HL-60 (cell line): ENCODE measurements at regions not wholly inside any gene's neighbourhood (a gene's known extent, or its start where the extent isn't known, plus 50 kb on each side); places are given as distances from the start of the nearest gene placed in this dataset.

Experiments
- DNase-seq, 2 experiments: peaks; one replicate each; pipeline ENCODE4 v3.0.0-alpha.2; 2010 to 2020; ENCODE audit warnings: low read depth in 1 of 2, low spot score in 1 of 2
- H3K27ac ChIP-seq: fragments of 250-450 bp; sonication (Bioruptor Pico); replicated peaks from 2 replicates; pipeline ENCODE4 v1.5.1; 2020; ENCODE audit warnings: mild to moderate bottlenecking, moderate library complexity
- H3K27me3 ChIP-seq: fragments of 250-450 bp; sonication (Bioruptor Pico); 2 replicates; pipeline ENCODE4 v1.5.1; 2021; ENCODE audit warnings: mild to moderate bottlenecking, moderate library complexity; ENCODE audit not compliant: insufficient read depth, poor library complexity, severe bottlenecking
- H3K4me3 ChIP-seq: replicated peaks from 2 replicates; pipeline ENCODE4 v1.5.1; 2011; ENCODE audit warnings: mild to moderate bottlenecking, control low read depth, low read length; ENCODE audit not compliant: insufficient read depth
- GABPA ChIP-seq: IDR thresholded peaks from 2 replicates; pipeline ENCODE4 v1.6.1; 2012; ENCODE audit warnings: low read depth
- POLR2AphosphoS5 ChIP-seq: IDR thresholded peaks from 2 replicates; pipeline ENCODE4 v1.6.1; 2012; ENCODE audit warnings: low read depth
- REST ChIP-seq: IDR thresholded peaks from 2 replicates; pipeline ENCODE4 v1.6.1; 2012; ENCODE audit warnings: low read depth; ENCODE audit not compliant: insufficient replicate concordance
- SPI1 ChIP-seq: IDR thresholded peaks from 2 replicates; pipeline ENCODE4 v1.6.1; 2012; ENCODE audit warnings: low read depth, mild to moderate bottlenecking, borderline replicate concordance
- TF ChIP-seq, protein P1 (sequence below): IDR thresholded peaks from one replicate; pipeline ENCODE4 v1.5.1; 2011; ENCODE audit warnings: low read length, control low read depth, inconsistent platforms; ENCODE audit not compliant: insufficient read depth

- TF ChIP-seq REST (no peak), GABPA (no peak), POLR2AphosphoS5 (no peak), SPI1 (no peak)
- TF ChIP-seq, protein P1, sequence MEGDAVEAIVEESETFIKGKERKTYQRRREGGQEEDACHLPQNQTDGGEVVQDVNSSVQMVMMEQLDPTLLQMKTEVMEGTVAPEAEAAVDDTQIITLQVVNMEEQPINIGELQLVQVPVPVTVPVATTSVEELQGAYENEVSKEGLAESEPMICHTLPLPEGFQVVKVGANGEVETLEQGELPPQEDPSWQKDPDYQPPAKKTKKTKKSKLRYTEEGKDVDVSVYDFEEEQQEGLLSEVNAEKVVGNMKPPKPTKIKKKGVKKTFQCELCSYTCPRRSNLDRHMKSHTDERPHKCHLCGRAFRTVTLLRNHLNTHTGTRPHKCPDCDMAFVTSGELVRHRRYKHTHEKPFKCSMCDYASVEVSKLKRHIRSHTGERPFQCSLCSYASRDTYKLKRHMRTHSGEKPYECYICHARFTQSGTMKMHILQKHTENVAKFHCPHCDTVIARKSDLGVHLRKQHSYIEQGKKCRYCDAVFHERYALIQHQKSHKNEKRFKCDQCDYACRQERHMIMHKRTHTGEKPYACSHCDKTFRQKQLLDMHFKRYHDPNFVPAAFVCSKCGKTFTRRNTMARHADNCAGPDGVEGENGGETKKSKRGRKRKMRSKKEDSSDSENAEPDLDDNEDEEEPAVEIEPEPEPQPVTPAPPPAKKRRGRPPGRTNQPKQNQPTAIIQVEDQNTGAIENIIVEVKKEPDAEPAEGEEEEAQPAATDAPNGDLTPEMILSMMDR: no peak
- Histone ChIP-seq H3K4me3 (no peak overlapping the region), H3K27ac (no peak overlapping the region), H3K27me3 (no peaks in the 10 kb centered on the region)
- DNase-seq: no peak
Measured at GRCh38 chr14:104318558-104319490, 180.4 kb downstream of the KIF26A start.

DNA sequence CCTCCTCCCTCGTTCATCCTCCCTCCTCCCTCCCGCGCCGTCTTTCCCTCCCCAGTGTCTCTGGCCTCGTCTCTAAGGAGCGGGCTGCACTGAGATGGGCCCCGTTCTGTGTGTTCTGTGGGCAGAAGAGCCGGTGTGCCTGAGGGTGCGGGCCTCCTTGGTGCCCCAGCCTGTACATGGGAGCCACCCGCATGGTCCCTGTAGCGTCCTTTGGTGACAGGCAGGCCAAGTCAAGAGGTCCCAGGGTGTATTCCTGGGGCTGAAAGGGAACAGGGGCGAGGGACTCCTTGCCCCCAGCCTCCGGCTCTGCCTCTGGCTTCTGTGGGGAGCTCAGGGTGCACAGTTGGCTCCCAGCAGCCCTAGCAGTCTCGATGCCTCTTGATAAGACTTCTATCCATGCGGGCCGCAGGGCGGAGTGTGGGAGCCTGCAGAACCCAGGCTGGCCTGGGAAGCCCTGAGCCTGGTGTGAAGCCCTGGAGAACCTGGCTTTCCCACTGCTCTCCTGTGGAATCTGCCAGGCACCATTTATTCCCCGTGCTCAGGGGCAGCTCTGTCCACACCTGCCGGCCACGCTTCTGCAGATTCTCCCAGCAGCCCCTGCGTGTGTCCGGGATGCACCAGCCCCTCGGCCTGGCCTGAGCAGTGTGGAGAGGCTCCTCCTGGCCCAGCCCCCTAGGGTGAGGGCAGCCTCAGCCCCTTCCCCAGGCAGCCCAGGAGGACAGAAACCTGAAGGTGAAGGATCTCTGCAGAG is 181.3 kb downstream of the KIF26A start:
- H3K4me3 ChIP-seq: no peak overlapping the region
- H3K27ac ChIP-seq: no peak overlapping the region
- TF ChIP-seq REST (no peak), POLR2AphosphoS5 (no peak), SPI1 (no peak), GABPA (no peak)
- TF ChIP-seq, protein P1: no peak
- DNase-seq: no peak
- no peaks in the 10 kb centered on the region for H3K27me3 ChIP-seq

GRCh38 chr14:104320611-104321086 is 182.3 kb downstream of the KIF26A start:
- DNase-seq: no peak
- no peak for TF ChIP-seq SPI1
- TF ChIP-seq GABPA: no peak
- no peak for TF ChIP-seq REST
- TF ChIP-seq, protein P1: no peak
- TF ChIP-seq POLR2AphosphoS5: no peak
- H3K27me3 ChIP-seq: no peaks in the 10 kb centered on the region
- no peak overlapping the region for H3K4me3 ChIP-seq
- H3K27ac ChIP-seq: no peak overlapping the region
